GM19025 (cell line): ENCODE measurements at regions not wholly inside any gene's neighbourhood (a gene's known extent, or its start where the extent isn't known, plus 50 kb on each side); places are given as distances from the start of the nearest gene placed in this dataset.

ENCODE experiments used
- ATAC-seq: cut with Tn5 transposase; IDR thresholded peaks from one replicate; pipeline ENCODE4 v1.9.1; 2021; ENCODE audit warnings: mild to moderate bottlenecking, low read depth, moderate library complexity; ENCODE audit not compliant: unreplicated experiment

DNA sequence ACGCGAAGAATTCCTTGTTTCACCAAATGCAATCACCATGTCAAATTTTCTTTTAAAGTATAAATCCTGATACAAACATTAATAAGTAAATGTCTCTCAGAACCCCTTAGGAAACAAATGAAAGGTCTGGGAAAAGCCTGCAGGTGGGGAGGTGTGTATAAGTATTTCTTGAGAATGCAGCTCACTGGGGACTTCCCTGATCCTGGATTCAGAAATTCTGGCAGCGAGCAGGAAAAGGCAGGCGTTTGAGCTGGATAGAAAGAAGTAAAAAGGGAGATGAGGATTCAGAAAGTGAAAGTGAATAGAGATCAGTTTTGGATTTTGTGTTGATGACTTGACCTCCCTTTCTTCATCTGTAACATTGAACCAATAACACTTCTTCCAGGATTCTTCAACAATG is 68.3 kb upstream of the CTSC start:
- ATAC-seq, result no peak

DNA sequence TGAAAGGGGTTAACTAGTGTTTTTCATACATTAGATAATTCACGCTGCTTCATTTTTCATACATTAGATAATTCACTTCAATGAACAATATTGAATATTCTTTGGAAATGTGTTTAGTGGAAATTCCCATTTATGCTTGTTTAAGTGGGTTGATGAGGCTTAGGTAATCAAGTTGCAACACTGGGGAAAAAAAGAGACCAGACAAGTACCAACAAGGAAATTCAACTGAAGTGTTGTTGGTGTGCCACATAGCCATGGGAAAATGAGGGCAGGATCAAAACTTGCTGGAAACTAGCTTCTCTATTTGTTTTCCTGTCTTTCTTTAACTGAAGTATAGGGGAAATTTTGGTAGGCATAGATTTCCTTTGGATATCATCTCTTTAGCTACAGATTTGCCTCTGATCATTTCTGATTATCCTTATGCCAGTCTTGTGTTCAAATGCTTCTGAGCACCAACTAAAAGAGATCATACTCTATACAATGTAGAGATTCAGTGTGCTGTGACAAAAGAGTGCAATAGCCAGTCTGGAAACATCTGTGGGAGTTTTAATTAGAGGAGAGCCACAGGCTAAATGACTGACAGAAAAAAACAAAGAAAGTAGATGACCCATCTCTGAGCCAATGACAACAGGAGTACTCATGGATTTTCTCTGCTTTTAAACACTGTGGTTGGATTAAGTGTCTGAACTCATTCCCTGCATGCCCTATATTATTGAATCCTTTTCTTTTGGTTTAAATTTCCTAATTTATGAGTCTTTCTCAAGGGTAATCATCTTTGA is 67.6 kb upstream of the CTSC start:
- ATAC-seq, result no peak

DNA sequence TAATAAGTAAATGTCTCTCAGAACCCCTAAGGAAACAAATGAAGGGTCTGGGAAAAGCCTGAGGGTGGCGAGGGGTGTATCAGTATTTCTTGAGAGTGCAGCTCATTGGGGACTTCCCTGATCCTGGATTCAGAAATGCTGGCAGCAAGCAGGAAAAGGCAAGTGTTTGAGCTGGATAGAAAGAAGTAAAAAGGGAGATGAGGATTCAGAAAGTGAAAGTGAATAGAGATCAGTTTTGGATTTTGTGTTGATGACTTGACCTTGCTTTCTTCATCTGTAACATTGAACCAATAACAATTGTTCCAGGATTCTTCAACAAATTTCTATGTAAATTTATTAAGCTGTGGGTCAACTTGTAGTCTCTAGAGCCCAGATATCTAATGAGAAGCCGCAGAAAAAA is 66.9 kb upstream of the CTSC start:
- no peak for ATAC-seq

DNA sequence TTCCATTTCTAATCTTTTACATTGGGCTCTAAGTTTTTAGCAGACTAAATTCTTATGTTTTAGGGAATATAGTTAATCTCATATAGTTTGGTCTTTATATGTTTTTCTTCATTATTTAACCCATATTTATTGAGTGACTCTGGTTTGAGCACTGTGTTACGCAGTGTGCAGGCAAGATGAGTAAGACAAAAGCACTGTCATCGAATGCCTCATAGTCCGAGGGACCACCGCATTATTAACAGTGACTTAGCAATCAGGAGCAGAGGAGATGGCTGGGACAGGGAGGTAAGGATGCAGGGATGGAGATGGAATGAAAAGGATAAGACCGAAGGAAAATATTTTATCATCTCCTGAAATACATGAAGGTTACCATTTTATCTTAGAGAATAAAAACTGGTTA is 65.2 kb upstream of the CTSC start:
- ATAC-seq, result no peak

DNA sequence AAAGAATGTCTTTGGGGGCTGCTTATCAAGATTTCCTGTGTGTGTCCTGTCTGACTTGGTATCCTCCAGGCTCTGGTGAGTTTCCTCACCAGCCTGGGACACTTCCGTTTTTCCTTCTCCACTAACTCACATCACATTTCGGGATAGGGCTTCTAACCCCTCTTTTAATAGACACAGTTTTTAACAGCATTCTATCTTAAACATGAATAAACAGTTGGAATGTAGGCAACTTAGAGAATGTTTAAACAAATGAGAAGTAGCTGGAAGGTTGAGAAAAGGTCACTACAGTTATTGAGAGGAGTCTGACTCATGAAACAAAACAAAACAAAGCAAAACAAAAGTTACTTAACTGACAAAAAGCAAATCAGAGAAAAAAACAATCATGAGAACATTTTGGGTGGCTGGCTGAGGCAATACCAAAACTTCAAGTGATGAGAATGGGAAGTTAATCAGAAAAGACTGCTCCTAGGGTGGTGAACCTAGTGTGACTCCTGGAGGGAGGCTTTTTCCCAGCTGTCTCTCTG is 64.7 kb upstream of the CTSC start:
- ATAC-seq, result no peak

DNA sequence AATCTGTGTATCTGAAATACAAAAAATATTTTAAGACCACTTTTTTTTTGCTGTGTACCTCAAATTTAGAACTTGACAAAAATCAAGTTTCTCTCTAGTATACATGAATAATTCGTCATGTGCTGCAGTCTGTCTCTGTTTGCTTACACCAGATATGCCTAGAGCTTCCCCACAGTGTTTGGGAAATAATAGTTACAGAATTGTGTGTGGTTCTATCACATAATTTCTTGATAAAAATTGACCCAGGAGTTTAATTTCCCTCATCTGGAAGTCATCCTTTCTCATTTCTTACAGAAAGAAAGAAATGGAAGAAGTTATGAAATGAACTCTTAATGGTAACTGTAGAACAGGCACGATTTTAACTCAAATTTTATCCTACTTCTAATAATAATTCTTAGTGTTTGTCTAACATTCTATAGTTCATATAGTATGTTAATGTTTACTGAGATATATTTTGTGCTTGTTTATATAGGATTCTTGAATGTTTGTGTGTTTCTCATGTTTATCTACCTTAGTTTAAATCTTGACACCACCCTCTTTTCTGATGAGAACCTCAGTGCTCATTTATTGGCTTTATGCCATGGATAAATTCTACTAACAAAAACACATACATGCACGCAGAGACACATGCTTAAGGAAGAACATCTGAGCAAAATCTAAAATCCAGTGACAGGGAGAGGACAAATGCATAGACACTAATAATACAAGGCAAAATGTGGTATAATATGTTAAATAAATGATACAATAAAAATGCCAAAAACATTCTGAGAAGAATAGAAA is 61.4 kb upstream of the CTSC start:
- ATAC-seq, result no peak

DNA sequence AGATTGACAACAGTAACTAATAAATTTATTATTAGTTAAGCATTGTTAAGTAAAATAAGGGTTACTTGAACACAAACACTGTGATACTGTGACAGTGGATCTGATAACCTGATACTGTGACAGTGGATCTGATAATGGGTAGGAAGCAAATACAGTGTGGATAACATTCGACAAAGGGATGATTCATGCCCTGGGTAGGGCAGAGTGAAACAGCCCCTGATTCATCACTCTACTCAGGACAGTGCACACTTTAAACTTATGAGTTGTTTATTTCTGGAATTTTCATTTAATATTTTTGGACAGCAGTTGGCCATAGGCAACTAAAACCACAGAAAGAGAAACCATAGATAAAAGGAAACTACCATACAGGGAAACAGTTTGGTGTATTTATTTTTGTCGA is 60.8 kb upstream of the CTSC start:
- ATAC-seq, result no peak

DNA sequence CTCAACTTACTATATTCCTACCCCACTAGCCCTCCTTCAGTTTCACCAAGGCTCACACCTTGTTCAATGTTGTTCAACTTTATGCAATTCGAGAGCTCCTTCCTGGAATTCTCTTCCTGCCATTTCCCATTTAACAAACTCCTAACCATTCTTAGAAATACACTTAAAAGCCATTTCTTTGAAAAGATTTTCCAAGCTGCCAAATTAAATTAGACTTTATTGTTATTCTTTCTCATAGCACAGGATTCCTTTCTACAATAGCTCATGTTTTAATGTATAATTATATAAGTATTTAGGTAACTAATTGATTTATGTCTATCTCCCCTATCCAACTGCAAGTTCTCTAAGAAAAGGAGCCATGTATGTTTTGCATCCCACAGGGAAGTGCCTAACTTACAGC is 52.7 kb upstream of the CTSC start:
- no peak for ATAC-seq

DNA sequence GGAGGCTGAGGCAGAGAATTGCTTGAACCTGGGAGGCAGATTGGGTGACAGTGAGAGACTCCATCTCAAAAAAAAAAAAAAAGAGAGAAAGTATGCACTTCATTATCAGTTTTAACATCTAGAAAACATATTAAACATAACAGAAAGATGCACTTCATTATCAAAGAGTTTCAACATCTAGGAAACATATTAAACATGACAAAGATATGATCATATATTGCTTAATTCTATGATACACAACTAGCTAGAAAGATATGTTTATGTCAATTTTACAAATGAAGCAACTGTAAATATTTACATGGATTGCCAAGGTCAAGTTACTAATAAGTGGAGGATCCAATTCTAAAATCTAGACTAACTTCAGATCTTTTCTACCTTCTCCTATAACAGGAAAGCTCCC is 50.4 kb upstream of the CTSC start:
- ATAC-seq, result no peak
